Fibroblast of skin of back (primary cell): ENCODE measurements at regions not wholly inside any gene's neighbourhood (a gene's known extent, or its start where the extent isn't known, plus 50 kb on each side); places are given as distances from the start of the nearest gene placed in this dataset.

Experiments used
- DNase-seq: peaks from one replicate; pipeline ENCODE4 v3.0.0-alpha.2; 2013

DNA sequence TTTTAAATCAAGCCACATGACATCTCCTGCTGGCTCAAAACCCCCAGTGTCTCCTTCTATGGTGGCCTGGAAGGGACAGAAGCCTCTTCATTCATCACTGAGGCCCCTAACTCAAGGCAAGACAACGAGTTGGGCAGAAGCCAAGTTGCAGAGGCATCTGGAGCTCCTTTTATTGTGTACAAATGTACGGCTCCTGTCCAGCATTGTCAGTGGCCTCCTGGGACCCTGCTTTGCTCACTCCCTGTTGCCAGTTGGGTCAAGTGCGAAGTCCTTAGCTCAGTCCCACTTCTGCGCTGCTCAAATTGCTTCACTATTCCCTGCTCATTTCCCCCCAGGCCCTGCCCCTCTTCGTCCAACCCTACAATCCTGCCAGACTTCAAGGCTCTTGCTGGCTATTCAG is 181.2 kb upstream of the PMEPA1 start:
- no peak for DNase-seq

DNA sequence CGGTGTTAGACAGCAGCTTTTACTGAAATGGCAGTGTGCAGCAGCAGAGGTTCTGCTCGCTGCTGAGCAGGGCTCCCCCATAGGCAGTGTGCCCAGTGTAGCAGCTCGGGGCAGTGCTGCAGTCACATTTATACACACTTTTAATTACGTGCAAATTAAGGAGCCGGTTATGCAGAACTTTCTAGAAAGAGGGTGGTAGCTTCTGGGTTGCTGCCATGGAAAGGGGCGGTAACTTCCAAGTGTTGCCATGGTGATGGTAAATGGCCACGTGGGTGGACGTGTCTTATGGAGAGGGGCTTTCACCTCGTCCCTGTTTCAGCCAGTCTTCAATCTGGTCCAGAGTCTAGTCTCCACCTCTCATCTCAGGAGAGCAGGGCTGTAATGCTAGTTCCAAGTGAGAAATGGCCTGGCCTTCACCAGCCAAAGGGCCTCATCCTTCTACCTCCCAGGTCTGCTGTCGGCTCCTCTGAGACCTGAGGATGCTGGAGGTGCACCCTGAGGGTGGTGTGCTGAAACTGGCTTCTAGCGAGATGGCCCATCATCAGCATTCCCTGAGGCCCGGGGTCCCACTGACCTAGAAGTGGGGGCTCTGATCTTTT is 180.5 kb upstream of the PMEPA1 start:
- no peak for DNase-seq

DNA sequence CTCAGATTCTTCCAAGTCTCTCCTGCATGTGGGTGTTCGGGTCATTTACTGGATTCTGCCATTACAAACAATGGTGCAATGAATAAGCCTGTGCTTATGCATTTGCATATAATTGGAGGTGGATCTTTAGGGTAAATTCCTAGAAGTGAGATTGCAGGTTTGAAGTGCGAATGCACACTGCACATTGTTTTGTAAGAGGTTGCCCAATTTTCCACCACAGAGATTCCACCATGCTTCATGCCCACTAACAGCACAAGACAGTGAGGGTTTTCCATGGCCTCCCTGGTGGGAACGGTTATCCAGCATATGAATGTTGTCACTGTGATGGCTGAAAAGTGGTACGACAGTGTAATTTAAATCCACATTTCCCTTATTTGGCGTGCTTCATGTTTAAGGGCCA is 178.8 kb upstream of the PMEPA1 start:
- DNase-seq: no peak

DNA sequence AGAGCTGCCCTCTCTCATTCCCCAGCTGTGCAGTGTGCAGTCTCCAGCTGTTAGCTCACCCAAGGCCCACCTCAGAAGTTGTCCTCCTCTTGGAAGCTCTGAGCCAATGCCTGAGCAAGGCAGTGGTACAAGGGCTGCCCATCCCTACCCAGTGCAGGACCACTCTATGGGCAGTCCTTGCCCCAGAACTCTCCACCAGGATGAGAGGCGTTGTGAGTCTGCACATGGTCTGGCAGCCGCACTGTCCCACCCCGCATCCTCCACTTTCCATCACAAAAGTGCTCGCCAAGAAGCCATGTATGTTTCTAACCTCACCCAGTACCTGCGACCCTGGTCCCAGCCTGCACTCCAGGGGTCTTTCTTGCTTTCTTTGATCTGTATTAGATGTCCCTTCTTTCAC is 175.1 kb upstream of the PMEPA1 start:
- no peak for DNase-seq

DNA sequence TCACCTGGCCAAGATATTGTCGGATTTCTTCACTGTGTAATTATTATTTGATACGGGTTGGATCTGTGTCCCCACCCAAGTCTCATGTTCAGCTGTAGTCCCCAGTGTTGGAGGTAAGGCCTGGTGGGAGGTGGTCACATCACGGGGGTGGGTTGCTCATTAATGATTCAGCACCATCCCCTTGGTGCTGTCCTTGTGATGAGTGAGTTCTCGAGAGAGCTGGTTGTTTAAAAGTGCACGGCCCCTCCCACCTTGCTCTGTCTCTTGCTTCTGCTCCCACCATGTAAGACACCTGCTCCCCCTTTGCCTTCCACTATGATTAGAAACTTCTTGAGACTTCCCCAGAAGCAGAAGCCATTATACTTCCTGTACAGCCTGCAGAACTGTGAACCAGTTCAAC is 173.9 kb upstream of the PMEPA1 start:
- no peak for DNase-seq

DNA sequence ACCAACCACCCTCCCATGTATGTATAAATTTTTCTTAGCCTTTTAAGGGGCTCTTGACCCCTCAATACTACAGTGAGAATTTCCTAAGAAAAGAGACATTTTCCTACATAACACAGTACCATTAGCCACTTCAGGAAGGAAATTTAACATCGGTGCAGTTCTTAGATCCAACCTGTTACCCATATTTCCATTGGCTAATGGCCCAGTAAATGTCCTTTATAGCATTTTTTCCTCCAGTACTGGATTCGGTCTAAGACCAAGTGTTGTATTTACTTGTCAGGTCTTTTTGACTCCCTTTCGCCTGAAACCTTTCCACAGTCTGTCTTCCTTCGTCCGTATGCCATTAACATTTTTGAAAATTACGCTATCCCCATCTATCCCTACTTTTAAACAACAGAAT is 173.4 kb upstream of the PMEPA1 start:
- no peak for DNase-seq

DNA sequence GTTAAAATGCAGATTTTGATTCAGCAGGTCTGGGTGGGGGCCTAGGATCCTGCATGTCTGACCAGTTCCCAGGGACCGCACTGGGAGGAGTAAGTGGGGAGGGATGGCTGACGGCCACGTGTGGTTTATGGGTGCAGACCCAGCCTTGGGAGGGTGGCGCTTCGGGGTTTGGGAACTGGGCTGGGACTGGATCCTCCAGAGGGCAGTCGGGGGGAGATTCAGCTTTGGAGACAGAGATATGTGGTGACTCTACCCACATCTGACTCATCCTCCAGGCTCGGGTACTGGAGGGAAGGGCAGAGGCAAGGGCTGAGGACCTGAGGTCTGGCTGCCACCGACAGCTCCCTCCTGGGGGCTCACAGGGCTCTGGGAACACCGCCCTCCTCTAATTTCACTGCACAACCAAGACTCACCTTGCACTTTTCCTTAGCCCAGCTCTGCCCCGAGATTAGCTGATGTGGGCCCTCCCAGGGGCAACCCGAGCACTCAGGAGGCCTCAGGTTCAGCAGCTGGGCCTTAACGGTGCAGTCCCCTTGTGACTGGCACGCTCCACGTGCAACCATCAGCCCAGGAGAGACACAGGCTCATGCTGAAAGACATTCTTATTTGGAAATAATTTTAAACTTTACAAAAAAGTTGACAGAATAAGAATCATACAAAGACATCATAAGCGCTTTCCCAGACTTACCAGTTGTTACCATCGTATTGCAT is 172.8 kb upstream of the PMEPA1 start:
- DNase-seq: peak; percentile 76

DNA sequence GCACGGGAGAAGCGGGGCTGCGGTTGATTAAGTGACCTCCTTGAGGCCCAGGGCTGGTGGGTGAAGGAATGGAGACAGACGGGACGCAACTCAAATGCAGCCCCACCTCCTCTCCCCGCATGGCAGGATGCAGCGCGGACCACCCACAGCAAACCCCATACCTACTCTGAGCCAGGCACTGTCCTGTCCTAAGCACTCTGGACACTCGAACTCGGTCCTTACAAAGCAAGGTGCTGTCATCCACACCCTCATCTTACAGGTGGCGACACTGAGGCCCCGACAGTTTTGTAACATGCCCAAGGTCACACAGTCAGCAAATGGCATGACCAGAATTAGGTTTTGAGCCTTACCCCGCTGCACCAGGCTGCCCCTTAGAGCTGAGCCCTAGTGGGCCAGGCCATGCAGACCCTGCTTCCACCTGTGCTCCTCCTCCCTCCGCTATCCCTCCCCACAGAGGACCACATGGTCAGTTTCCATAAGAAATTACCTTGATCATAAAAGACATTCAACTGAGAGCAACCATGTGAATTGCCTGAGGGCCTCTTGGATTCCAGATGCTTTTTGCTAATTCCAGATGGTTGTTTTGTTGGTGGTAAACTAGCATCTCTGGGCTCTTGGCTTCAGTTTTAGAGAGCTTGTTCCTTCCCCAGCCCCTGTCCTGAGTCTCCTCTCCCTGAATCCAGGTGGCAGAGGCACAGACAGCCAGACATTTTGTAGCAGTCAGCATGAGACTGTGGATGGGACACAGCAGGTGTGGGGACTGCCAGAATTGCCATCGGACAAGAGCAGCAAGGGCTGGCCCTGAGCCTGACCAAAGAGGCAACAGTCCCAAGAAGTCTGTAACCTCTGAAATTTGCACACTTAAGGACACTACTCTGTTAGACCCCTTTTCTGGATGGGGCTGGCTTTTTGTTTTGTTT is 171.9 kb upstream of the PMEPA1 start:
- no peak for DNase-seq

DNA sequence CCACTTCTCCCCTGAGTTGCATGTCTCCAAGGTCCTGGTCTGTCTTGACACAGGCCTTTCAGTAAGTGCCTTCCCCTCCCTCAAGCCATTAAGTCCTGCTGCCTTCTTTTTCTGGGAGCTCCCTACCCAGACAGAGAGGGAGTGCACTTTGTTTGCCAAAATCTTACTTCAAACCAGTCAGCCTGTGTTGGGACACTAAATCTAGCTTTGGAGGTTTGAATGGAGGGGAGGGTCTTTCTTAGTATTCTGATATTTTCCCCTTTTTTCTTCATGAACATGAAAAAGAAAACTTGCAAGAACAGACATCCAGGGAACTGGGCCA is 170.7 kb upstream of the PMEPA1 start:
- no peak for DNase-seq

DNA sequence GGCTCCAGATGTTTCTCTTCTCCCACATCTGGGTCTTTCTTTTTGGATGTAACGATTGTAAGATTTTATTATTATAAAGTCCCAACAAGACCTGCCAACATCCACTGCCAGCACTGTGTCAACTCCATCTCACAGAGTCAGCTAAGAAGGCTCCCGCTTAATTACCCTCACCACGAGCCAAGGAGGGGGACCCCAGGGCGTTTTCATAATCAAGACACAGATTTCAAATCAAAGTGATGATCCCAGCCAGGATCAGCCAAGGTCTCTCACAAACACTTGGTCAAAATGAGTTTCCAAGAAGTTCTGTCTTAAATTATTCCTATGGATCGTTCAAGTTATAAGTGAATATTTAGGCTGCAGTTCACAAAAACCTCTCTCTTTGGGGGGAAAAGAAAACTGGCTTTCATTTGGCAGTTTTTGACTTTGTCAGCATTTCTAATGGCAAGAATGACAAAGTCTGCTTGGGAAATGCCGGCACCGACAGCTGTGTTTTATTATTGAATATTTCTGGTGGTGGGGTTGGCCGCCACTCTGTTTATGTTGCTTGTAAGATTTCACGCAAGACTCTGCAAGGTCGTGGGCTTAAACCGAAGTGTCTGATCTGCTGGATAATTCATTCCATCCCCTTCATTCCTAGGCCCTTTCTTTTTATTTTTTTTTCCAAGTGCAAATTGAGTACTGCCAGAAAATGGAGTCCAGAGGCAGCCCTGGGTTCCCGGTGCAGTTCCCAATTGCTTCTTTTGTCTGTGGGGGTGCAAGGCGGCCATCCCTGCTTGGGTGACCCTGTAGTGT is 170.2 kb upstream of the PMEPA1 start:
- DNase-seq: peak; percentile 60

DNA sequence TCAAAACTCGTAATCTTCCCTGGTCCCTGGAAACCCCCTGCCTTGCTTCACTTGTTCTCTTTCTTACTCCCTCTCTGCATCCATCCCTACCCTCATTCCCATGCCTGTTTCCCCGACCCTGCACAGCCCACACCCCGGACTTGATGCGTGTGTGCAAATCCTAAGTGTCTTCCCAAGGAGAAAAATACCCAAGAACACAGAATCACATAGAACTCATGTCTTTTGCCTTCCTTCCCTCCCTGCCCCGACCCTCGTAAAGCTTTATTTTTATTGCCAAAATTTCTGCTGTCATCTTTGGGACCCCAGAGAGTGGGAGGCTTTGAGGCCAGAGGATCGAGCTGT is 169.6 kb upstream of the PMEPA1 start:
- DNase-seq: no peak

DNA sequence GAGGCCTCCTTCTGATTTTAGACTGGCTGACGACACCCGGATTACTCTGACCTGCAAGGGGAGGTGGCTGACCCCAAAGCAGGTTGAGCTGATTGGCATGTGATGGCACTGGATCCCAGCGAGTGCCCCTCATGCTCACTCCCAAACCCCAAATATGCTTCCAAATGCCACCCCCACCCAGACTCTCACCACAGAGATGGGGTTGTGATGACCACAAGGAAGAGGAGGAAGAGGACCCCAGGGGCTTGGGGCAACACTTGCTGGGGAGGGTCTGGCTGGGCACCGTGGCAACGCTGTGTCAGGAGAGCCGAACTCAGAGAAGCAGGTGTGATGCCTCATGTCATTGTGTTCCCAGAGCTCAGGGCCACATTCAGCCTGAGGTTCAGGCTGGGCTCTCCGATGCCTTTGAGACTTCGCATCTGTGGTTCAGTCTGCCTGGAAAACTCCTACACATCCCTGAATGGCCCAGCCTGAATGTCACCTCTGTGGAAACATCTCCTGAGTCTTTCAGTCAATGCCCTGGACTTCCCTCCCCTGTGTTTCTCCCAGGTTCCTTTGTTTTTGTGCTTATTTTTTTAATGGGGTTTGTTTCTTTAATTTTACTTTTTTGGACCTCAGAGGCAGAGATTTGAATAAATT is 169.1 kb upstream of the PMEPA1 start:
- no peak for DNase-seq

DNA sequence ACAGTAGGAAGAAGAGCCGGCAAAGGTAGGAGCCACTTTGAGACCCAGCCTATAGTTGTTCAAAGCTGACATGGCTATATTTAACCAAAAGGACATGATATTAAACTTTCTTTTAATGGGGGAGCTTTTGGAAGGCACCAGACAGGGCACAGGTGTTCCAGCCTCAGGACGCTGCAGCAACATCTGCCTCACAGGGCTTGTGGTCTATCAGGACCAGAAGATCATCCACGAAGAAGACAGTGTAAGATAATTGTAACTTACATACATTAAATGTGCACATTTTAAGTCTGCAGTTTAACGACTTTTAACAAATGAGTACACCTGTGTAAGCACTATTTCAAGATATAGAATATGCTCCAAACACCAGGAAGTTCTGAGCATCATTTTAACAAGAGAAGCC is 168.2 kb upstream of the PMEPA1 start:
- DNase-seq: no peak

DNA sequence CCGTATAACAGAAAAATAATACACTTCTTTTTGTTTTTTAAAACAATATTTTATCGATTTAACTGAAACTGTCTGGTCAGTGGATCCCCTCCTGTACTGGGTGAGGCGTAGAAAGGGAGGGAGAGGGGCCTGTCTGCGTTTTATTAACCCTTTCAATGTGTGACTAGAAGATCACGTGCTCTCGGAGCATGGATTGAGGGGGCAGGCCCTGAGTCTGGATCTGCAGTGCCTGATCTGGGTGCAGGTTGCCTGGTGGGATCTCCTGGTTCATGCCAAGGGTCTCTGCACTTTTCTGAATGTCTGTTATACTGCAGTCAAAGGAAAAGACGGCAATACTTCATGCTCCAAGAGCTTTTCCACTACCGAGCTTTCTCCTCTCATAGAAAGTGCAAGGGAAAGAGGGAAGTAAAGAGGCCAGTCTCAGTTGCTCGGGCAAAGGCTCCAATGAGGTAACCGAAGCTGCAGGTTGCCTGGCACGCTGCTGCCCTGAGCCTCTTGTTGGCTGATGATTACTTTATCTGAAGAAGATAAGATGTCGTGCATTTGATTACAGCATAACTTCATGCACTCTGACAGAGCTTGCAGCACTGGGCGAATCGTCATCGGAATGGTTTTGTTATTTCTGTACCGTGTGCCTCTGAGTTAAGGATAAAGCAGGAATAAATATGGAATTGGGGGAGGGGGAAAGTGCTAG is 167.5 kb upstream of the PMEPA1 start:
- DNase-seq: no peak

DNA sequence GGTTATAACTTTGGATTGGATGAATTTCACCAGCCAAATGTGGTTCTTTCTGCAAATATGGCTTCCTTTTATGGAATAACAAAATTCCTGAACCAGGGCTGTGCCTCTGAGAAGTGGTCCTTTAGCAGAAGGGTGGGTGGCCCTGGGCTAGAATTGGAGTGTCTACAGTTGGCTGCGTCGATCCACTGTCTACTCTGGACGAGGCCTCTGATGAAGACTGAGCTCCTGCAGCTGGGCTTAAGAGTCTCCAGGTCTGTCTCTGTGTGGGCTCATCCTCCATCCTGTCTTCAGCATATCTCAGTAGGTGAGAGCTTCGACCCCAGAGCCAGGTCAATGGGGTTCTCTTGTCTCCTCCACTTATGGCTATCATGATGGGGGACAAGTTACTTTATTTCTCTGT is 166.3 kb upstream of the PMEPA1 start:
- no peak for DNase-seq

DNA sequence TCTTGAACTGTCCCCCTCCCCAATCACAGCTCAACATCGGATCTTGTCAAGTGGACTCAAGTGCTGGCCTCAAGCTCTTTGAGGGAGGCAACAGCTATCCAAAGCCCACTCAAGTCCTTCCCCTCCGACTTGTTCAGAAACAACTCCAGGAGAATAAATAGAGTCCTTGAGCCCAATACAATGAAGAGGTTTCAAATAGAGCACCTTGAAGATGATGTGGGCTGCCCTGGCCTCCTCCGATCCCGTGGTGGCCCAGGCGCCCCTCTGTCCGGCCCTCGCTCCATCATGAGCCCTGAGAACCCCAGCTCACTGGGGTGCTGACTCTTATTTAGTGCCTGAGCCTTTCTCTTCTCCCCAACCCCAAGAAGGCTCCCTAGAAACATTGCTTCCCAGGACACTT is 164.3 kb upstream of the PMEPA1 start:
- DNase-seq: no peak

DNA sequence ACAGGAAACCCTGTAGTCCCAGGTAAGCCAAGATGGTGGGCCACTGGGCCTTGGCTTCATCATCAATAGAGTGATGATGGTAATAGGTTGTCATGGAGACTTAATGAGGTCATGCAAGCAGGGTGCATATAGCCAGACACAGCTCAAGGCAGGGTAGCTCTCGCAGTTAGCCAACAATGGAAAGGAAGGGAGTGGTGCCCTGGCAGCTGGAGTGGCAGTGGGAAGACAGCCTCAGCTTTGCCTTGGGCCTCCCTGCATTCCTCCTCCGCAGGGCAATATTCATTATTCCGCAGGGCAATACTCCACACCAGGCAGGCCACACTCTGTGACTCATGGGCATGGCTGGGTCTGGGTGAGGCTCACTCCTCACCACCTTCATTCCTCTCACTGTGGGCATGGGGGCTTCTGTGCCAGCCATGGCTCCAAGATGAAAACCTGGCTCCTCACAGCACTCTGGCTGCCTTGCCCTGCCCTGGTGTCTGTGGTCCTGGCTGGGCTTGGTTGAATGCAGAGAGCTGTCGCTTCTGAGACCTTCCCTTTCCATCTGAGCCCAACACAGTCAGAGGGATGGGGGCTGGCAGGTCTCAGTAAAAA is 163.1 kb upstream of the PMEPA1 start:
- DNase-seq: no peak

DNA sequence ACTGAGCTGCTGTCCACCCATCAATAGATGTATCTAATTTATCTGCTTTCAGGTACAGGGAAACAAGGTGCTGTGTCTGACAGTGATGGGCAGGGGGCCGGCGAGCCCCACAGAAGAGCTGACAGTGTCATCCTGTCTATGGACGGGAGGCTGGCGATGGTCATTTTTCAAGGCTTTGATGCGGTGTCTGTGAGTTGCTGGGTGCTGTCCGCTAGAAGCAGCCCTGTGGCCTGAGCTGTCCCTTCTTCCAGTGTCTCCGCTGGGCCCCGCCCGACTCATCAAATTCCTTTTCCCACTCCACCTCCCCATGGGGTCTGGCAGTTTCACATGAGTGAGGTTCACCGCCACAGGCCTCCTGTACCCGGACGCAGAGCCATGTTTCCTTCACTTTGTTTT is 161.4 kb upstream of the PMEPA1 start:
- DNase-seq: no peak

DNA sequence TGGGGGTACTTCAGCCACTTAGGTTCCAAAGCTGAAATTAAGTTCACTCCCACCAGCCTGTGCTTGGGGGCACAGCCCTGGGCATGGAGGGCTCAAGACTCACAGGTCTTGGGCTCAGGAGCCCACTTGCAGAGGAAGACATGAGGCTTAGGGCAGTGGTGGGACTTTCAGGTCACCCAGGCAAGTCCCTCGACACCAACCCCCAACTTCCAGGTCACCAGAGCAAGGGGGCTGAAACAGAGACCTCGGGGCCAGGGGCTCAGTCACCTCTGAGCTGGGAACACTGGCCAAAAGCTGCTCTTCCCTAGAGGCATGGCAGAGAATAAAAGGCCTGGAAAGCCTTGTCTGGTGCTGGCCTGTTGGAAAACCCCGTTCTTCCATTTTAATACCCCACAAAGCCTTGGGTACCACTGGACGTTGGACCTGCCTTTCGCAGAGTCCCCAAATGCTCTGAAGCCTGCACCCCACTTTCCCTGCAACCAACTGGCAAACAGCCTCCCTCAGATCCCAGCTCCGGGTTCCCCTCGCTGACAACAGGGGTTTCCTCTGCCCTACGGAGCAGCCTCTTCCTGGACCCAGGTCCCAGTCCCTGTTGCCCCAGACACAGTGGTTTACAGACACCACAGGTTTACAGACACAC is 160.9 kb upstream of the PMEPA1 start:
- no peak for DNase-seq

DNA sequence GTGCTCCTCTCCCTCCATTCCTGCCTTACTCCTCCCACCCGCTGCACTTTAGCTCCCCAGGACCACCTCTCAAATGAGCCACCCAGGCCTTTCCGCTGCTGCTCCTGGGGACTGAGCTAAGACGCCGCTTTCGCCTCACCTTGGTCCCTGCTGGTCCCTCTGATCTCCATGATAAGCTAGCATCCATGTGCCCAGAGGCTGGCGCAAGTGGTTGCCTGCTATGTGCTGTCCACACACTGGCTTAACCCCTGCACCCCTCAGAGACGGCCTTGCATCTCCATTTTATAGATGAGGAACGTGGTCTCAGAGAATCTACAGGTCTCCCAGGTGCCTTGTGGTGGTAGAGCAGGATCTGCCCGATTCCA is 160.1 kb upstream of the PMEPA1 start:
- no peak for DNase-seq

DNA sequence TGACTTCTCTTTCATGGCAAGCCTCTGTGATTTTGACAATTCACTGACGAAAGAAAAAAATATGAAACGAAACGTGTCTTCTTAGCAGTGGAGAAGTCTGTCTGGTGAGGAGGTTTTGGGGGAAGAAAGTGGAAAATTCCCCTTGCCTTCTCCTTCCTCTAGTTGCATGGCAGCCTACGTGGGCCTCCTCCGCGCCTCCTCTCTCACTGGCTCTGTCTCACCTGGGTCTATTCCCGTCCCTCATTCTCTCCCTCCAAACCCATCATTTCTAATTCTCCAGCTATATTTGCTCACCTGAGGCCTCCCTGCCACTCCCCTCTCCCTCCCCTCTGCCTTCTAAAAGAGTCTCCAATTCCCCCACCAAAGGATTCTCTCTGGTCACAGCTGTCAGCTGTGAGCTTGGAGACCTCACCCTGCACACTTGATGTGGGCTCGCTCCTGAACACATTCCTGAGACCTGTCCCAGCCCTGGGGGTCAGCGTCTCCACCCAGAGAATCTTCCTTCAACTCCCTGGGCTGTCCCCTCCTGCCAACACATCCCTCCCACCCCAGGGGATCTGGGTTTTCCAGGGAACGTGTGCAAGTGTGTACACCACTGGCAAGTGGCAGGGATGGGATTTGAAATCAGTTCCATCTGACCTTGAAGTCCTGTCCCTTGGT is 159.6 kb upstream of the PMEPA1 start:
- DNase-seq: no peak
